ENCODE measurements at regions not wholly inside any gene's neighbourhood (a gene's known extent, or its start where the extent isn't known, plus 50 kb on each side); places are given as distances from the start of the nearest gene placed in this dataset.

GRCh38 chr18:64659196-64659595 is 510.3 kb upstream of the LINC00305 start:
- no peak for TF ChIP-seq CTCF (IDR thresholded peaks at IDR 0.05; ENCODE audit: insufficient read depth, low read depth, low read length)
- H3K4me3 ChIP-seq (ENCODE audit: low read depth, low read length) = no peak overlapping the region
- no peak for DNase-seq (ENCODE audit: low read depth)

- H3K4me3 ChIP-seq (ENCODE audit: low read depth, low read length) = no peak overlapping the region
- TF ChIP-seq CTCF (IDR thresholded peaks at IDR 0.05; ENCODE audit: insufficient read depth, low read depth, low read length) = no peak
- DNase-seq (ENCODE audit: low read depth) = no peak
Measured at GRCh38 chr18:64653068-64653467, 504.2 kb upstream of the LINC00305 start.

GRCh38 chr18:64650068-64650467 is 501.2 kb upstream of the LINC00305 start:
- H3K4me3 ChIP-seq (ENCODE audit: low read depth, low read length) = no peak overlapping the region
- TF ChIP-seq CTCF (IDR thresholded peaks at IDR 0.05; ENCODE audit: insufficient read depth, low read depth, low read length) = no peak
- no peak for DNase-seq (ENCODE audit: low read depth)

DNA sequence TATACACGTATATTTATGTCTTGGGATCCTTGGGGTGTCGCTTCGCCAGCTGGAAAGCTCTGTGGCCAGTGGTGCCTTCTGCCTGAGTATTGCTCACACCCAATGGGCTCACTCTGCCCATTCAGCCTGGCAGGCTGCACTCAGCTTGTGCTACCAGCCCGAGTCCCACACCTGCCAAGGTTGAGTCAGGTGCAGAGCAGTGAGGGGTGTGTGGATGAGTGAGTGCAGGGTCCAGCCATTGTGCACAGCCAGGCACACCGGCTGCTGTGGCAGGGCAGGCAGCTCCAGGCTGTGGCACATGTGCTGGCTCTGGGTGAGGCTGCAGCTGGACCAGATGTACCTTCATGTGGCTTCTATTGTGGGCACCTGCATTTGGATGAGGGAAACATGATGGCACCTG is 496.9 kb upstream of the LINC00305 start:
- no peak for DNase-seq (ENCODE audit: low read depth)
- H3K4me3 ChIP-seq (ENCODE audit: low read depth, low read length) = no peak overlapping the region
- TF ChIP-seq CTCF (IDR thresholded peaks at IDR 0.05; ENCODE audit: insufficient read depth, low read depth, low read length) = no peak

- no peak for DNase-seq (ENCODE audit: low read depth)
- no peak for TF ChIP-seq CTCF (IDR thresholded peaks at IDR 0.05; ENCODE audit: insufficient read depth, low read depth, low read length)
Measured at GRCh38 chr18:64639536-64639935, 490.6 kb upstream of the LINC00305 start.

GRCh38 chr18:64620971-64621560 is 472.2 kb upstream of the LINC00305 start:
- TF ChIP-seq CTCF (IDR thresholded peaks at IDR 0.05; ENCODE audit: insufficient read depth, low read depth, low read length) = no peak
- no peak for DNase-seq (ENCODE audit: low read depth)

More at GRCh38 chr18:64639536-64639935, 490.6 kb upstream of the LINC00305 start:
- no peak overlapping the region for H3K4me3 ChIP-seq (ENCODE audit: low read depth, low read length)

DNA sequence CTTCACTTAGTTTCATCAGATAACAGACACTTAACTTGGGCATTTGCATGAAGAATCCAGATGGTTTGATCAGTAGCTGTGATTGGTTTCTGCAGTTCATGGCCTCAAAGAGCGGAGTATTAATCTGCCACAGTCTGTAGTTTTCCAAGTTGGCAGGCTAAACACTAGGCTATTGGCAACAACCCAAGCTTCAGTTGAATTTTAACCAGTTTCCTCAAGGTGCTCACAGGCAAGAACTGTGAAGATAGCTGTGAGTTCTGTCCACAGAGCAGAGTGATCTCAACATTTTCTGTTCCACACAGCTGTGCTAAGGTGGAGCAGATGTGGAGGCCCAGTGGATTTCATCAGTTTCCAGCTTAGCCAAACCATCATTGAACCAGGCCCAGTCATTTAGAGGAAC is 469.5 kb upstream of the LINC00305 start:
- H3K4me3 ChIP-seq (ENCODE audit: low read depth, low read length) = no peak overlapping the region
- TF ChIP-seq CTCF (IDR thresholded peaks at IDR 0.05; ENCODE audit: insufficient read depth, low read depth, low read length) = no peak
- DNase-seq (ENCODE audit: low read depth) = no peak

More at GRCh38 chr18:64620971-64621560, 472.2 kb upstream of the LINC00305 start:
- H3K4me3 ChIP-seq (ENCODE audit: low read depth, low read length) = no peak overlapping the region

All from fibroblast of villous mesenchyme (primary cell).